CD4-positive, alpha-beta T cell (primary cell): ENCODE measurements at regions not wholly inside any gene's neighbourhood (a gene's known extent, or its start where the extent isn't known, plus 50 kb on each side); places are given as distances from the start of the nearest gene placed in this dataset.
"Not testable (repeated sequence)": the region's sequence is repeated elsewhere in the genome, so short reads cannot be mapped to it uniquely, and the experiment has no call there.

Experiments used
- ATAC-seq: fragments of 200-7000 bp; cut with Tn5 transposase; one replicate; pipeline ENCODE4 v1.10.0; 2022; ENCODE audit warnings: mild to moderate bottlenecking; ENCODE audit not compliant: poor library complexity
- CTCF ChIA-PET: fragments of 350-600 bp; sonication (Branson Sonifier 250); formaldehyde crosslinking; loops from one replicate; lab custom pipeline; 2021; ENCODE audit warnings: antibody characterized with exemption, inconsistent platforms; lab: Charles Lee
- POLR2A ChIA-PET: fragments of 350-600 bp; sonication (Branson Sonifier 250); formaldehyde crosslinking; loops from one replicate; lab custom pipeline; 2021; ENCODE audit warnings: antibody characterized with exemption, inconsistent platforms; lab: Charles Lee
- DNase-seq, 14 experiments: peaks; one replicate each; pipeline ENCODE4 v3.0.0-alpha.2; 2013 to 2020; ENCODE audit warnings: mixed read lengths in 2 of 14
- H3K27ac ChIP-seq, 2 donors: one replicate each; pipeline versions ENCODE4 v1.5.1 to v1.7.0; 2013; ENCODE audit warnings: low read length in 2 of 2, low read depth in 1 of 2, mild to moderate bottlenecking in 1 of 2
- H3K27me3 ChIP-seq, 2 experiments: 1 replicate in 1 of 2; 2 replicates in 1 of 2; pipeline versions ENCODE4 v1.6.1 to v1.7.0; 2013; ENCODE audit warnings: low read length in 2 of 2, control low read depth in 1 of 2, mild to moderate bottlenecking in 1 of 2, moderate library complexity in 1 of 2; ENCODE audit not compliant: insufficient read depth in 2 of 2, control insufficient read depth in 1 of 2
- H3K36me3 ChIP-seq: one replicate; pipeline ENCODE4 v1.6.1; 2013; ENCODE audit warnings: low read length, control low read depth; ENCODE audit not compliant: insufficient read depth
- H3K4me1 ChIP-seq: one replicate; pipeline ENCODE4 v1.6.1; 2013; ENCODE audit warnings: low read length, control low read depth; ENCODE audit not compliant: insufficient read depth
- H3K4me3 ChIP-seq: one replicate; pipeline ENCODE4 v1.5.1; 2013; ENCODE audit warnings: mild to moderate bottlenecking, low read length, moderate library complexity
- H3K9me3 ChIP-seq, 2 experiments: 1 replicate in 1 of 2; 2 replicates in 1 of 2; pipeline versions ENCODE4 v1.6.1 to v1.7.0; 2013; ENCODE audit warnings: low read length in 2 of 2, mild to moderate bottlenecking in 2 of 2, control low read depth in 1 of 2, moderate library complexity in 1 of 2; ENCODE audit not compliant: control insufficient read depth in 1 of 2, insufficient read depth in 1 of 2
- H3K27ac Mint-ChIP-seq: one replicate; pipeline ENCODE4 v1.8.0; 2020; ENCODE audit warnings: mixed read lengths
- H3K27me3 Mint-ChIP-seq: one replicate; pipeline ENCODE4 v1.8.0; 2021; ENCODE audit warnings: mixed read lengths
- H3K36me3 Mint-ChIP-seq: one replicate; pipeline ENCODE4 v1.8.0; 2021; ENCODE audit warnings: low read depth, mixed read lengths
- H3K4me1 Mint-ChIP-seq: one replicate; pipeline ENCODE4 v1.8.0; 2021; ENCODE audit warnings: low read depth, mixed read lengths
- H3K4me3 Mint-ChIP-seq: one replicate; pipeline ENCODE4 v1.8.0; 2020; ENCODE audit warnings: mild to moderate bottlenecking, mixed read lengths
- H3K9me3 Mint-ChIP-seq: one replicate; pipeline ENCODE4 v1.8.0; 2020; ENCODE audit warnings: mixed read lengths
- intact Hi-C, 2 experiments: fragments of 100-400 bp; cut with DNase I in 1 of 2; cut with micrococcal nuclease in 1 of 2; formaldehyde crosslinking; loops; one replicate each; pipeline versions ENCODE4 v1.15.1 to v1.9.0; 2023 to 2025; cut with DNase I, micrococcal nuclease
- TF ChIP-seq, protein P1 (sequence below): fragments of 200-600 bp; IDR thresholded peaks from one replicate; pipeline ENCODE4 v1.8.0; 2022; ENCODE audit warnings: antibody characterized with exemption, mild to moderate bottlenecking

- Histone ChIP-seq H3K36me3 (no peaks in the 10 kb centered on the region), H3K27me3 (no peaks in the 10 kb centered on the region), H3K4me3 (no peak overlapping the region), H3K4me1 (no peaks in the 10 kb centered on the region), H3K9me3 (no peaks in the 10 kb centered on the region), H3K27ac (no peak overlapping the region)
- DNase-seq: no peak
- TF ChIP-seq, protein P1, sequence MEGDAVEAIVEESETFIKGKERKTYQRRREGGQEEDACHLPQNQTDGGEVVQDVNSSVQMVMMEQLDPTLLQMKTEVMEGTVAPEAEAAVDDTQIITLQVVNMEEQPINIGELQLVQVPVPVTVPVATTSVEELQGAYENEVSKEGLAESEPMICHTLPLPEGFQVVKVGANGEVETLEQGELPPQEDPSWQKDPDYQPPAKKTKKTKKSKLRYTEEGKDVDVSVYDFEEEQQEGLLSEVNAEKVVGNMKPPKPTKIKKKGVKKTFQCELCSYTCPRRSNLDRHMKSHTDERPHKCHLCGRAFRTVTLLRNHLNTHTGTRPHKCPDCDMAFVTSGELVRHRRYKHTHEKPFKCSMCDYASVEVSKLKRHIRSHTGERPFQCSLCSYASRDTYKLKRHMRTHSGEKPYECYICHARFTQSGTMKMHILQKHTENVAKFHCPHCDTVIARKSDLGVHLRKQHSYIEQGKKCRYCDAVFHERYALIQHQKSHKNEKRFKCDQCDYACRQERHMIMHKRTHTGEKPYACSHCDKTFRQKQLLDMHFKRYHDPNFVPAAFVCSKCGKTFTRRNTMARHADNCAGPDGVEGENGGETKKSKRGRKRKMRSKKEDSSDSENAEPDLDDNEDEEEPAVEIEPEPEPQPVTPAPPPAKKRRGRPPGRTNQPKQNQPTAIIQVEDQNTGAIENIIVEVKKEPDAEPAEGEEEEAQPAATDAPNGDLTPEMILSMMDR: no peak
- ATAC-seq: no peak
- intact Hi-C loops: no loop called here
- ChIA-PET POLR2A (no interaction called here), CTCF (no interaction called here)
- H3K4me3 Mint-ChIP-seq: no peak overlapping the region
- H3K27ac Mint-ChIP-seq: no peak overlapping the region
- H3K36me3 Mint-ChIP-seq: no peaks in the 10 kb centered on the region
- peaks cover 3% of the 10 kb centered on the region for H3K9me3 Mint-ChIP-seq
- H3K4me1 Mint-ChIP-seq: no peaks in the 10 kb centered on the region
- no peaks in the 10 kb centered on the region for H3K27me3 Mint-ChIP-seq
These were observed 246.4 kb downstream of the RPL10L start for GRCh38 chr14:46404865-46405811.

DNA sequence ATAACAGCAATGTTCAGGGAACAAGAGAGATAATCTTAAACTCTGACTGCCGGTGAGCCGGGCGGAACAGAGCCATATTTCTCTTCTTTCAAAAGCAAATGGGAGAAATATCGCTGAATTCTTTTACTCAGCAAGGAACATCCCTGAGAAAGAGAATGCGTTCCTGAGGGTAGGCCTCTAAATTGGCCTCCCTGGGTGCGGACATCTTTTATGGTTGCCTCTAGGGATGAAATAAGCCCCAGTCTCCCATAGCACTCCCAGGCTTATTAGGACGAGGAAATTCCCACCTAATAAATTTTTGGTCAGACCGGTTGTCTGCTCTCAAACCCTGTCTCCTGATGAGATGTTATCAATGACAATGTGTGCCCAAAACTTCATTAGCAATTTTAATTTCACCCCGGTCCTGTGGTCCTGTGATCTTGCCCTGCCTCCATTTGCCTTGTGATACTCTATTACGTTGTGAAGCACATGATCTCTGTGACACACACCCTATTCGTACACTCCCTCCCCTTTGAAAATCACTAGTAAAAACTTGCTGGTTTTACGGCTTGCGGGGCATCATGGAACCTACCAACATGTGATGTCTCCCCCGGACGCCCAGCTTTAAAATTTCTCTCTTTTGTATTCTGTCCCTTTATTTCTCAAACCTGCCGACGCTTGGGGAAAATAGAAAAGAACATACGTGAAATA, 249.4 kb downstream of the RPL10L start:
- ATAC-seq: not testable (repeated sequence)

DNA sequence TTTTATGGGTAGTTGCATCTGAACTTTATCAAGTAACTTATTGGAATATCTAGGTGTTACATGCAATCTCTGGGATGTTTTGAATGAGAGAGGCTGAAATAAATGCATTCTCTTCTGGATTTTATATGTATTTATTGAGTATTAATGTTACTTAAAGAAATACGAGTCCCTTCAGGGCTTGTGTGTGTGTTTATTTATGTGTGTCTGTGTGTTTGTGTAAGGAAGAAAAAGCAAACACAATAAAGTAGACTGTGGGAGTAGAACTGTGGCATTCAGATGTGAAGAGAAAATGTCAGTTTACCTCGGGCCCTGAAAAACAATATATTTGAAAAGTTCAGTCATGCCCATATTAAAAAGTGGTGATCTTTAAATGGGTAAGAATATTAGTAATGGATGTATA, 250.5 kb downstream of the RPL10L start:
- Mint-ChIP-seq H3K27ac (no peak overlapping the region), H3K4me1 (no peaks in the 10 kb centered on the region), H3K9me3 (peaks cover 3% of the 10 kb centered on the region), H3K4me3 (no peak overlapping the region), H3K27me3 (no peaks in the 10 kb centered on the region), H3K36me3 (no peaks in the 10 kb centered on the region)
- CTCF ChIA-PET: no interaction called here
- ATAC-seq (no peak), DNase-seq (no peak)
- H3K36me3 ChIP-seq: no peaks in the 10 kb centered on the region
- no peaks in the 10 kb centered on the region for H3K27me3 ChIP-seq
- H3K4me3 ChIP-seq: no peak overlapping the region
- intact Hi-C loops: no loop called here
- POLR2A ChIA-PET: no interaction called here
- TF ChIP-seq, protein P1: no peak
- H3K9me3 ChIP-seq: no peaks in the 10 kb centered on the region
- no peak overlapping the region for H3K27ac ChIP-seq
- no peaks in the 10 kb centered on the region for H3K4me1 ChIP-seq

More for the DNA sequence above, 249.4 kb downstream of the RPL10L start:
- H3K9me3 ChIP-seq, CTCF ChIA-PET, H3K27me3 Mint-ChIP-seq, DNase-seq, H3K4me3 Mint-ChIP-seq, H3K36me3 Mint-ChIP-seq, H3K27ac Mint-ChIP-seq, H3K9me3 Mint-ChIP-seq, H3K4me3 ChIP-seq, H3K4me1 ChIP-seq, H3K27ac ChIP-seq, H3K4me1 Mint-ChIP-seq, intact Hi-C loops, H3K36me3 ChIP-seq, H3K27me3 ChIP-seq, POLR2A ChIA-PET: not testable (repeated sequence)
